HG03066 (cell line): ENCODE measurements at regions not wholly inside any gene's neighbourhood (a gene's known extent, or its start where the extent isn't known, plus 50 kb on each side); places are given as distances from the start of the nearest gene placed in this dataset.
"Not testable (repeated sequence)": the region's sequence is repeated elsewhere in the genome, so short reads cannot be mapped to it uniquely, and the experiment has no call there.

Experiments
- ATAC-seq: cut with Tn5 transposase; IDR thresholded peaks from one replicate; pipeline ENCODE4 v1.9.1; 2021; ENCODE audit warnings: low read depth; ENCODE audit not compliant: unreplicated experiment

DNA sequence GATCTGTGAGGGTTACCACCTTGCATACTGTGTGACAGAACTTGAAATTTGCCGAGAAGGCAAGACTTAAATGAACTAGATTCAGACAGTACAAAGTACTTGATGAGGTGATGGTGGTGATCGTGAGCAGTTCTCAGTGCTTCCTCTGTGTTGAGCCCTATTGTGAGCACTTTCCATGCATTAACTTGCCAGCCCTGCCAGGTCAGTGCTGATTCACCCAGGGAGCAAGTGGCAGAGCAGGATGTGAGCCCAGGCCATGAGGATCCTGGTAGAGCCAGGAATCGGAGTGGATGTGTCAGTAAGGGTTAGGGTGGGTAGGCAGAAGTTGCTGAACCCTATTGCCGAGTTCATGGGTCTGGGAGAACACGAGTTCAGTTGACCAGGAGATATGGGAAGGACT, 4545.7 kb upstream of the TPTE start:
- ATAC-seq, result not testable (repeated sequence)

DNA sequence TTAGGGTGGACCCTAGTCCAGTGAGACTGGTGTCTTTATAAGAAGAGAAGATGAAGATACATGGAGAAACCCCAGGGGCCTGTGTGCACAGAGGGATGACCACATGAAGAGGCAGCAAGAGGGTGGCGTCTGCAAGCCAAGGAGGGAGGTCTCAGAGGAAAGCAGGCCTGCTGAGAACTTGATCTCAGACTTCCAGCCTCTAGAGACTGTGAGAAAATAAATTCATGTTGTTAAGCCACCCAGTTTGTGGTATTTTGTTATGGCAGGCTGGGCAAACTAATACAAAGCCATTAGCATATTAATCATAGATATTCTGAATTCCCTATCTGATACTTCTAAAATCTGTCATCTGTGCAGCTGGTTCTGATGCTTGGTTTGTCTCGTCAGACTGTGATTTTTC, 4523.8 kb upstream of the TPTE start:
- not testable (repeated sequence) for ATAC-seq

DNA sequence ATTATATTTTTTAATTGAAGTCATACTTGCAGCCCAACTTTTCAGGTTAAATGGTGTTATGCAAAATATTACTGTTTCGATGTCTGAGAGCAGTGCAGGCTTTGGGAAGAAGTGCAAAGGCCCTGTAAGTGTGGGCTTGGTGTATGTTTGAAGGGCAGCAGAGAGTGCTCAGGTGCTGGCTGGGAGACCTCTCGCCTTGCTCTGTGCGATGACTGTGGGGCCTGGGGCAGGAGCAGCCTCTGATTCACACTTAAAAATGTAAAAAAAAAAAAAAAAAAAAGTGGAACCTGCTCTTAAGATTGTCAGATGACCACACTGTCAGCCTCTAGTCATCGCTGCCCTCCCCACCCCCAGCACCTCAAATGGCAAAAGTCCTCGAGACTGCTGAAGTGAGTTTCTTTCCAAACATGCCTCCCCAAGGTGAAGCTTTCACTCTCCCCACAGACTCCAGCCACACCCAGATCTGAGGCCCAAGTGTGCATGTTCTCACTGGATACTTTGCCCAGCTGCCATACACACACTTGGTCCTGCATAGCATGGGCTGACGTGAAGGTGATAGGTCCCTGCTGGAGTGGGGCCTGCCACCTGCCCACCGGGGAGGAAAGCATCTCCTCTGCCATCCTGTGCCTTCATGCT, 4505.8 kb upstream of the TPTE start:
- not testable (repeated sequence) for ATAC-seq

DNA sequence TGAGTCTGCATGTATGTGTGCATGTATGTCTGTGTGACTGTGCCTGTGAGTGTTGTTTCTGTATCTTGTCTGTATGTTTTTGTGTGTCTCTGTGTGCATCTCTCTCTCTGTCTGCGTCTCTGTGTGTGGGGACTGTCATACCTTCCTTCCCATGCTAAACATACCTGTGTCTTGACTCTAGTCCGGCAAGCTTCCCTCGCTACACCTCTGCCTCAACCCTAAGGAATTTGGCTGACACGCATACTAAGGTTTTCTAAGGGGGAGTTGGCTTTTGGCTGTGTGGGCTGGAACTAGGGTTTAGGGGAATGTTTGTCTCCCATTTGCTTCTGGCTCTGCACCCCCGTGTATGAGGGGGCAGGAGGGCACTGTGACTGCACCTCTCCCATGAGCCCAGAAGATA, 4500.9 kb upstream of the TPTE start:
- not testable (repeated sequence) for ATAC-seq

DNA sequence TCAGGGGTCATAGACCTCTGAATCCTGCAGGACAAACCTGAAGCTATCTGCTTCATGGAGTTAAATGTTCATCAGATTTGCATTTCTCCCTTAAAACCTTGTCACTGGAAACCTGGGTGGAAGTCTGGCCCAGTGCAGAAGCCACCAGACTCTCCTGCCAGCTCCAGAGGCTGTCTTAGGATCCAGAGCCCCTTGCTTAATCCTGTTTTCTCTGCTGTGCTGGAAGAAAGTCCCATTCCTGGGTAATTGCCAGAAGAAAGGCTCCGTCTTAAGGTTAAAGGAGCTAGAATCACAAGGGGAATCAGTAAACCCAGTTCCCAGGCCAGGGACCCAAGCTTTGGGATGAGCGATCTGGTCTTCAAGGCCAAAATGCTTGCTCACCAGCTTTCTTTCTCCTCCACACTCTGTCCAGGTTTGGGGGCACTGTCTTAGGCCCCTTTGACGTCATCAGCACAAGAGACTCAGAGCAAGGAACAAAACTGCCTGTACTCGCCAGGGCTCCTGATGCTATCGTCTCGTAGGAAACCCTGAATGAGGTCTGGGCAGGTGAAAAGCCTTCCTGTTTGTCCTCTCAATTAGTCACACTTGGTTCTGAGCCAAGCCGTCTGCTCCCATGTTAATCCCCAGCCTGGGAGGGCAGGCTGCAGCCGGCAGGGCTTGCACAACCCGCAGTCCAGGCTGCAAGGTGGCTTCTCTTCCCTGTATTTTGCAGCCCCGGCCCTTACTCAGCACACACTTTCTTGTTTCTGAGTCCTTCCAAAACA, 4500.2 kb upstream of the TPTE start:
- ATAC-seq, result not testable (repeated sequence)

DNA sequence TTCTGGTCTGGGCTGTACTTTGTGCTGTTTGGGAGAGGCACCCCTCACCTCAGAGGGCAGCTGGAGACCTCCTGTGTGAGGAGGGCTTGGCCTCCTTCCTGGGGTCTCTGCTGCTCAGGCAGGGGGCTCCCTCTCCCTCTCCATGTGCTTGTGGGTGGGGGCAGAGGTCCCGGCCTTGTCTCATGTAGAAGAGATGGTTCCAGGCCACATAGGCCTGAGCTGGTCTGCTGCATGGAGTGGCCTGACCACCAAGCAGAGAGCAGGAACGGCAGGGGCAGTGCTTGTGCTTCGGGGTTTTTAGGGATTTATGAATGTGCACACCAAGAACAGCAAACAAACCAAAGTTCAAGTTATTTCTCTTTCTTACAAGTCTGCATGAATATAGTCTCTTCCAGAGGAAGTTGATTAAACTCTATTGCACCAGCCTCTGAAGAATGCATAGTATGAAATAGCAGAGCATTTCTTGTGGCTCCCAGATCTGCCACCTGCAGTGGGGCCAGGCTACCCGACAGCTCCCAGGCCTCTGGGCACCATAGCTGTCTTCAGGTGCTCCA, 4499.6 kb upstream of the TPTE start:
- not testable (repeated sequence) for ATAC-seq

DNA sequence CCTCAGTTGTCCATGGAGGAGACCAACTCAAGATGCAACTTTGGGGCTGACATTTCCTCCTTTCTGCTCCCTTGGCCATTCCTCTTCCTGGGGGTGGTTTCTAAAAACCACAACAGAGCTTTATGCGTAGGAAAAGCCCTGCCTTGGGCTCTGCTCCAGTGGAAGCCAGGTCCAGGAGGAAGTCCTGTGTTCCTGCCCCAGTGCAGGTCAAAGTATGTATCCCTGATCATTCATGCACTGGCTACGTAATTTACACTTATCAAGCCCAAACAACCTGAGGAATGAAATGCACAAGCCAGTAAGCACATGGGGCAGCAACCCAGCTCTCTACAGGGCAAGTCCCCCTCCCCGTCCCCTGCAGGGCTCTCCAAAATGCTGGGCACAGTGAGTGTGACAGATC, 4498.1 kb upstream of the TPTE start:
- ATAC-seq, result not testable (repeated sequence)

DNA sequence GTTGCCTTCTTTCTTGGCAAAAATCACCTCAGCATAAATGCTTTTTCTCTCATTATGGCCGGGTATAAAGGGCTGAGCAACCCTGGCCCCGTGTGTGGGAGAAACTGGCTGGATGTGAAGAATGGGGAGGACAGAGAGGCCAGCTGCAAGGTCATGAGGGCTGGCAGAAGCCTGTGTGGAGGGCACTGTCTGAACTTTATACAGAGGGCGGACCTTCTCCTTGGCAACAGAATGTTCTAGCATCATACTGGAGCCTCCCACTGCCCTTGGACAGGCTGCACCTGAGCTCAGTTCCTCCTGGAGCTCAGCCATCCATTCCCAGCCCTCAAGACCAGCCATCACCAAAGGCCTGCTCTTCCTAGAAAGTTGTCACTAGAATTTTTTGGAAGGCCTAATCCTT, 4496.2 kb upstream of the TPTE start:
- not testable (repeated sequence) for ATAC-seq

DNA sequence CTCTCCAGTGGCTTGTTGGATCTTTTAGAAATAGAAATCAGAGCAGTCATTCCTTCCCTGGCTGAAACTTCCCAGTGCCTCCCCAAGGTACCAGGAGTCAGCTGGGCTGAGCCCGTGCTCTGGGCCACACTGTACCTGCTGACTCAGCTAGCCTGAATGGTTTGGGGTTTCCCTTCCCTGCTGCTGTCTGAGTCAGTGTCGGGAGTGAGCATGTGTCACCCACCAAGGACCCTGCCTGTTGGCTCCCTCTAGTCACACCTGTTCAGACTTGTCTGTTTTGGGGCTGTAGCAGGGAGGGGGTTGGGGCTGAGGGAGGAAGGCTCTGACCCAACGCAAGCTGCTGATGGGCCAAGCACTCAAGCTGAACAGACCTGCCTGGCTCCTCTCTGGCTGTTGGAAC, 4493.9 kb upstream of the TPTE start:
- ATAC-seq, result not testable (repeated sequence)

DNA sequence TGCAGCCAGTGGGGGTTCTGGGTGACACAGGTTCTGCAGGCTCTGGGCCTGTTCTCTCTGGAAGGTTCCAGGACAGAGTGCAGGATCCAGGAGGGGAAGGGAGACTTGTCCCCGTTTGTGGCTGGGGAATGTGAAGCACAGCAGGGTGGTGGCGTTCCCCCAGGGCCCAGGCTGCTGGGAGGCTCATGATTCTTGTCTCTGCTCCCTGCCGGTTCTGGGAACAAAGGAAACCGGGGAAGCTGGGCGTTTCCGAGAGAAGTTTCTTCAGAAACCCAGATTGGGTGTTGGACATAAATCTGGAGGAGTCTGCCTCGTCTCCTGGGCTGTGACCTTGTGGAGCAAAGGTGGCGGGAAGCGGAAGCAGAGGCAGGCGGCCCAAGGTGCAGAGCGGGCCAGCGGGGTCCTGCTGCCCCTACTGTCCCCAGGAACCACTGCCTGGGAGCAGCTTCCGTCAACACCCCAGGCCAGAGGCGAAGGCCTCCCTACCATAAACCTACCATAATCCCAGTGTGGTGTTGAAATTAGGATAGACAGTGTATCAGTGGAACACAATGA, 4487.2 kb upstream of the TPTE start:
- not testable (repeated sequence) for ATAC-seq

DNA sequence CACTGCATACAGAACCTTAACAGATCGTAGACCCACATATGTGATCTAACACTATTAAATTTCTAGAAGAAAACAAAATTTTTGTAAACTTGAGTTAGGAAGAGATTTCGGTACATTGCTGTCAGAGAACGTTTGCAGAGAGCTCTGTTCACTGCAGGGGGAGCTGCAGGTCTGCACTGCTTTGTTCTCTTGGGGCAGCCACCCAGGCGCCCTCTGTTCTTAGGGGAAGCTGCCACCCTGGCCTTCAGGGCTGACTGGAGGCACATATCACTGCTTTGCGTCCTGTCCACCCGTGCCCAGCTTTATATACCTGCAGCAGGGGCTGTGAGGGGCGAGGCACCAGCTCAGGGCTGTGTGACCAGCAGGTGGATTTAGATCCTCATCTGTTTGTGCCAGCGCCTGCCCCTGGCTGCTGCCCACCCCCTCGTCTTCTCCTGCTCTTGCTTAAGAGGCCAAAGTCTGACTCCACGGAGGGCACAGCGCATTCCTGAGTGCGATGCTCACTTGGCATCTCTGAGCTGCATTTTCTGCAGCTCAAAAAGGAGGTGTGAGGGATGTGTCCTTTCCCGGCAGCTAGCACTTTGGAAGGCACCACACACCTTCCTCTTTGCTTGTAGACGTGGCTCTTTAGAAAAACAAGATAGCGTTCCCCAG, 4486.4 kb upstream of the TPTE start:
- not testable (repeated sequence) for ATAC-seq

DNA sequence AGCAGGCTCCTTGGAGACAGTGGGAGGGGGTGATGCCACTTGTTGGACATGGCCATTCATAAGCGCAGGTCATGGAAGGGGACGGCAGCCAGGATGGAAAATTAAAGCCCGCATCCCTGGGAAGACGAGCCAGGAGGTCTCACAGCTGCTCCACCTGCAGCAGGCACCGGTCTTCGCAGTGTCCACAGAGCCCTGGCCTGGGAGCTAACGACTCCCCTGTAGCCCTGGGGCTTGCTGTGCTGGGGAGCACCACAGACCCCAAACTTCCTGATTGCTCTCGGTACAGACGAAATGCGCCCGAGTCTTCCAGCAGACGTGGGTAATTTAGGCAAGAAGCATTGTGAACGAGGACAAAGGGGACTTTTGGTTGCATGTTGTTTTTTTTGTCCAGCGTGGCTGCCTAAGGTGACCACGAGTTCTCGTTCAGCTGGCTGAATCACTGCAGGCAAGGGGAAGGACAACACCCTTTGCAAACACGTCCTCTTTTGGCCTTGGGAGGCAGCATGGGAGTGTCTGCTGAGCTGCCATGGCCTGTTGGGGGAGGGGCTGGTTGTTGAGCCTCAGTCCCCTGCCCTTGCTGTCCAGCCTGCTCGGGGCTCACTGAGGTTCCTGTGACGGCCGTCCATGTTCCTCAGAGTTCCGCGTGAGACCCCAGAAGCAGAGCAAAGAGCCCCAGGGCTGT, 4485.8 kb upstream of the TPTE start:
- not testable (repeated sequence) for ATAC-seq

DNA sequence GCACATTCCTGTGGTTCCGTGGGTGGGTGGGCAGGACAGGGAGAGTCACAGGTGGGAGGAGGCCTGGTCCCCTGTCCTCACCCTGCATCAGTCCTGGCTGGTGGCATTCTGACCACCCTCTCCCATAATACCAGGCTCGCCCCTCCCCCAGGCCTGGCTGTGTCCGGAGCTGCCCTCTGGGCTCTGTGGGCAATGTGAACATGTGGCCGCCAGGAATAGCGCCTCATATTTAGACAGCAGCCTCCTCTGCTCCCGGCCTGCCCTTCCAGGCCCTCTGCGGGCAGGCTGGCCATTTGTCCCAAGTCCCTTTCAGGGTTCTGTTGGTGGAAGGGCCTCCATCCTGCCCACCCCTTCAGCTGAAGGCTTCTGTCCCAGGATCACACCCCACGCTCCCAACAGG, 4482.2 kb upstream of the TPTE start:
- not testable (repeated sequence) for ATAC-seq

DNA sequence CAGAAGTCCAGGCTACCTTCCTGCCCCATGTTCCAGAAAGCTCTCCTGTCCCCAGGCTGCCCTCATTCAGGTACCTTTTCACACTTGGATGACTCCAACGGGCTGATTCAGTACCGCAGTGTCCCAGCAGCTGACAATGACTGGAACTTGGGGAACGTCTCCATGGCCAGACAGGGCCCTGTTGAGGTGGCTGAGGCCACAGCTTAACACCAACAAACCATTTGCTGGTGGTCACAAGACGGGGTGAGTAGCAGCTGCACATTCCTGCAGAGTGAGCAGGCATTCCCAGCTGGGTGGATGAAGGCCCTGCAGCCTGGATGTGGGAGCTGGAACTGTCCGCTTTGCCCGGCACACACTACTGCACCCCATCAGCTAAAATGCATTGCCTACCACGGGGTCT, 4481.3 kb upstream of the TPTE start:
- ATAC-seq, result not testable (repeated sequence)

DNA sequence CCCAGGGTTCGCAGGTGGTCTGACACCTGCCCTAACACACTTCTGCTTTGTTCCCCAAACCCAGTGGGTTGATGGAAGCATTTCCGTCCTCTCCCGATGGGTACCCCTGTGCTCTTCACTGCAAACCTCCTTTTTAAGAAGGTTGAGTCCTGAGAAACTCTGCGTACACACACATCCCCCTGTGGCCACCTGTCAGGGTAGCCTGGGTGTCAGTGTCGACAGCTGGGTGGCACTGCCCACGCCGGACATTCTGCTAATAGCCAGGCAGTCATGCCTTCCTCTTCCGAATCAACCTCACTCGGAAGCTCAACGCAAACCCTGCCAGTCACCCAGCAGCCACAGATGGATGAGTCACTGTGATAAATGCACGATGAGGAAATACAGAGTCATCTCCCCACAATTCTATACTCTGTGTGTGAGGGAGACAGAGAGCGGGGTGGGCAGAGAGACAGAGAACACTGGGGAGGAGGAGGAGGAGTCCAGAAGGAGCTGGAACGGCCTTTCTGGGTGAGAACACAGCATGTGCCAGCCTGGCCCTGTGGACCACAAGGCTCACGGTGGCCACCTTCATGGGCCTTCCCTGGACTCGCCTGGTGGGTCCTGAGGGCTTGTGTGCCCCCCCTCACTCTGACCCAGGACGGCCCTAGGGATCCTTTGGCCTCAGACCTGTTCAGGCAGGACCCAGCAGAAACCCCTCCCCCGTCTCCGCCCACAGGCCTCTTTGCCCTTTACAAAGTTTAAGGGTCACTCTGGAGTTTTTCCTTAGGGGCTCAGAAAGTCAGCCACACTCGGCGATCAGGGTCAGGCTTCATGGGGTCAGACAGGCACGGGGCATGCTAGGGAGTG, 4477.7 kb upstream of the TPTE start:
- not testable (repeated sequence) for ATAC-seq

DNA sequence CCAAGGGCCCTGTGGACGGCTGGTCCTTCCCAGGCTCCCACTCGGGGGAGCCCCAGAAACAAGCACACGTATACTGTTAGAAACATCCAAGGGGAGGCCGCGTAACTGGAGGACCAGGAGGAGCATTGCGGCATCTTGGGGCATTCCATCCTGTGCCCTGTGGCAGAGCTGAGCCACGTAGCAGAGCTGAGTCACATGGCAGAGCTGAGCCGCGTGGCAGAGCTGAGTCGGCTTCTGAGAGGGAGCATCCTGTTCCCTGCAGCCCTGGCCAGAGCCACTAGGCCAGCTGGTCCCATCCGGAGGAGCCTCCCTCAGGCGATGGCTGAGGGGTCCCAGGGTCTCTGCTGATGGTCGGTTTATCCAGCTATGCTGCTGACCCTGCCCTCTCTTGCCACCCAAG, 4476.7 kb upstream of the TPTE start:
- ATAC-seq, result not testable (repeated sequence)

DNA sequence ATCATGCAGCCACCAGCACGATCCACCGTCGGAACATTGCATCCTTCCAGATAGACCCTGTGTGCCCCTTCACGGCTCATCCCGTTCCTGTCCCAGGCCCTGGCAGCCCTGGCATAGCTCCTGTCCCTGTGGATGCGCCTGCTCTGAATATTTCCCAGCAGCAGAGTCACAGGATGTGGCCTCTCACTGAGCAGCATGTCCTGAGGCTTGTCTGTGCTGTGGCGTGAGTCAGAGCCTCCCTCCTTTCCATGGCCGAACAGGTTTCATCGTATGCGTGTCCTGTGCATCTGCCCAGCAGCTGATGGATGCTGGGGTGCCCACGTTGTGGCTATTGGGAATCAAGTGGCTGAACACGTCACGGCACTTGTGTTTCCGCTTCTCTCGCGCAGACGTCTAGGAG, 4471.5 kb upstream of the TPTE start:
- ATAC-seq, result not testable (repeated sequence)

DNA sequence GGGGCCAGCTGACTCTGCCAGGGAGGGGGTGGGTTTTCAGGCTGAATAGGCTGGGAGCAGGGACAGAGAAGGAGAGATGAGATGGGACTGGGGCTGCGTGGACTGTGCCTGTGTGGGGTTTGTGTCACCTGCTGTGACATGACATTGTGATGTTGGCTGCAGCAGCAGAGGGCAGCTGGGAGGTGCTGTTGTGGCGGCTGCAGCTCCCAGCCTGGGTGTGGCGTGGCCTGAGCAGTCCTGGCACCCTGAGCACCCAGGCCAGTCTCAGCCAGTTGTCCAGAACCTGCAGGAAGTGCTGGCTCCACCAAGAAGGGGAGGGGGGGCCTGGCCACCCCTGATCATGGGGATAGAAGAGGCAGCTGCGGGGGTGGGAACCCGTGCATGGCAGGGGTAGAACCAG, 4469.3 kb upstream of the TPTE start:
- ATAC-seq, result not testable (repeated sequence)

DNA sequence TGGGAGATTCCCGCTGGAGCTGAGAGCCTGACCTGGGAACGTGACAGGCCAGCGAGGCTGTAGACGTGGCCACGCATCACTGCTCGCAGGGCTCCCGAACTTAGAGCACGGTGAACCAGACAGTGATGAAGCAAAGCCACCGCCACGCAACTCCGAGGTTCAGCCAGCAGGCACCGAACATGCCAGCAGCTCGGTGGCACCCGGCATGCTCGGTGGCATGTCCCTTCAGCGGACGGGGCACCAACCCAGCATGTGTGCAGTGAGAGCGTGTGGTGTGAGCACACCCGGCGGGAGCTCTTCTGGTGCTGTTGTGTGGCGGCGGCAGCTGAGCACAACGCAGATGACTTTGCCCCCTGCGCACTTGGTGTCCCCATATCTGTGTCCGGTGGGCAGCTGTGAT, 4468.2 kb upstream of the TPTE start:
- not testable (repeated sequence) for ATAC-seq
